ENCODE measurements at regions not wholly inside any gene's neighbourhood (a gene's known extent, or its start where the extent isn't known, plus 50 kb on each side); places are given as distances from the start of the nearest gene placed in this dataset.

DNA sequence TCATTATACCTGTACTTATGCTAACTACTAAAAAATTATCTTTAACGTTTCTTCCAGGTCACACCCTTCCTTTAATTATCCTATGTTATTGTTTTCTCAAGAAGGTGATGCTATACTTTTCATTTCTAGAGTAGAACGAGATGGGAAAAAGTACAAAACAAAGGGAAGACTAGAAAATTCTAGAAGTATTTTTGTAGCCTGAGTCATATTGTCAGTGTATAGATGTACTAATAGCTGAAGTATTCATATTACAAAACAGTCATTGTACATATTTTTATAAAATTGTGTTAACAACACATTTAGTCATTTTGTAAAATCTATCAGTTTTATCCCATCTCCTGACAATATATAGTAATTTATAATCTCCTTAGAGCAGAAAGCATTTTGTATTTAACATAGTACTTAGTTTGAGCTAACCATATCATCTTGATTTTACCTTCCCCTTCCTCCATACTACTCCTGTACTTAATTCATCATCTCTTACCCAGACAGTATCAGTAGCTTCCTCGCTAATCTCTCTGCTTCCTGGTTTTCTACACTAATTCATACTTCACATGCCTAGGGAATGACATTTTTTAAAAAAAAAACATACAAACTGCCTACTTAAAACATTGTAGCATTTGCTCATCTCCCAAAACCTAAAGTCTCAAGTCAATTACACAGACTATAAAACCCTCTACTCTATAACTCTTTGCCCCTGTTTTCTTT is 920.9 kb downstream of the RPS29 start:
- CTCF ChIA-PET = interaction anchor here (0.6 kb wide), 1 partner anchor 273 kb away, joined by 3 read pairs; no protein-coding TSS in a partner anchor
- POLR2A ChIA-PET (ENCODE audit: low non-redundant PET) = no interaction called here
- no peak overlapping the region for H3K27ac ChIP-seq
- TF ChIP-seq, protein P1, sequence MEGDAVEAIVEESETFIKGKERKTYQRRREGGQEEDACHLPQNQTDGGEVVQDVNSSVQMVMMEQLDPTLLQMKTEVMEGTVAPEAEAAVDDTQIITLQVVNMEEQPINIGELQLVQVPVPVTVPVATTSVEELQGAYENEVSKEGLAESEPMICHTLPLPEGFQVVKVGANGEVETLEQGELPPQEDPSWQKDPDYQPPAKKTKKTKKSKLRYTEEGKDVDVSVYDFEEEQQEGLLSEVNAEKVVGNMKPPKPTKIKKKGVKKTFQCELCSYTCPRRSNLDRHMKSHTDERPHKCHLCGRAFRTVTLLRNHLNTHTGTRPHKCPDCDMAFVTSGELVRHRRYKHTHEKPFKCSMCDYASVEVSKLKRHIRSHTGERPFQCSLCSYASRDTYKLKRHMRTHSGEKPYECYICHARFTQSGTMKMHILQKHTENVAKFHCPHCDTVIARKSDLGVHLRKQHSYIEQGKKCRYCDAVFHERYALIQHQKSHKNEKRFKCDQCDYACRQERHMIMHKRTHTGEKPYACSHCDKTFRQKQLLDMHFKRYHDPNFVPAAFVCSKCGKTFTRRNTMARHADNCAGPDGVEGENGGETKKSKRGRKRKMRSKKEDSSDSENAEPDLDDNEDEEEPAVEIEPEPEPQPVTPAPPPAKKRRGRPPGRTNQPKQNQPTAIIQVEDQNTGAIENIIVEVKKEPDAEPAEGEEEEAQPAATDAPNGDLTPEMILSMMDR (conservative IDR thresholded peaks at IDR 0.05; ENCODE audit: low read depth) = no peak
- no peak for DNase-seq (ENCODE audit: low spot score)

DNA sequence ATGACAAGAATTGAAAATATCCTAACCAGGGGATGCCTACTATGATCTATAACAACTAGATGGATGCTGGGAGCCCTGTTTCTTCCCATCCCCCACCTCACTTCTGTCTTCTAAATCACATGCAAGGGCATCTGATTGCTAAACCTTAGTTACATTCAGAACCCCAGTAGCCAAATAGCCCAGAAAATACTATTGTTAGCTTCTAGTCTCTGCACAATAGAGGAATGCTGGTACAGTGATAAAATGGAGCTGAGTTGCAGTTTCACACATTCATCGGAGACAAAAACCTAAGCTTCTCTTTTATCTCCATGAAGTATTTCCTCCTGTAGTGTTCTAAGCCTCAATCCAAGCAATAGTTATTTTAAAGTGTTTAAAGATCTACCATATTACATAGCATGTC is 942.9 kb downstream of the RPS29 start:
- DNase-seq (ENCODE audit: low spot score) = no peak
- TF ChIP-seq, protein P1 (conservative IDR thresholded peaks at IDR 0.05; ENCODE audit: low read depth) = no peak
- no peak overlapping the region for H3K27ac ChIP-seq
- CTCF ChIA-PET = interaction anchor here (0.5 to 0.6 kb wide), 3 partner anchors 18 to 770 kb away, joined by 3 to 4 read pairs (median 3); no protein-coding TSS in a partner anchor
- POLR2A ChIA-PET (ENCODE audit: low non-redundant PET) = no interaction called here

DNA sequence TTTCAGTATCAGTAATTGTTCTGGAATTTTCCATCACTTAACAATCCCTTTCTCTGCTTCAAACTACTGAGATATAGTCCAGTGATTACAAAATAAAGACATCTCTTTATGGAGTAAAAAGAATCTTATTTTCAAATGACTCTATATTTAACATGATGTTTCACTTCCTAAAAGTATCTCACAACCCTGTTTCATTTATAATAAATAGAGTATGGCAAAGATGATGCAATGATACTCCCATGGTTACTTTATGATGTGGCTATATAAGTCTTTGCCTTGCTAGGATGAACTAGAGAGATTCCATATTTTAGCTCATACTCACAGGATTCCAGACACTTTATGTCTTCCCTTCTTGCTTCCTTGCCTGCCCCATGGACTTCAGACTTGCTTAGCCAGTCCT is 953.5 kb upstream of the MDGA2 start:
- CTCF ChIA-PET = no interaction called here
- DNase-seq (ENCODE audit: low spot score) = no peak

DNA sequence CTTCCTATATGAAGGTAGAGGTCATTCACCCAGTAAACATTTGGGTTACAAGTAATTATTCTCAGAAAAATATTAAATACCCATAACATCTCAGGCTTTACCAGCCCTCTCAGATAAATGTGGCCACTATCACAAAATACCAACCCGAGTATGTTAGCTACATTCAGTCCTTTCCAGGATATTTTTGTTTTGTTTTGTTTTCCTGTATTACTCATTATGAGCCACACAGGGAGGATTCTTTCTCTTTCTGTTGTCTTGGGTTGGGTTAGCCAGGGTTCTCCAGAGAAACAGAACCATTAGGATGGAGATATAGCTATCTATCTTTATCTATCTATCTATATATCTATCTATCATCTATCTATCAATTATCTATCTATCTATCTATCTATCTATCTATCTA is 947.6 kb upstream of the MDGA2 start:
- ChIA-PET POLR2A (ENCODE audit: low non-redundant PET) (no interaction called here), CTCF (no interaction called here)
- TF ChIP-seq, protein P1 (conservative IDR thresholded peaks at IDR 0.05; ENCODE audit: low read depth) = no peak
- no peak overlapping the region for H3K27ac ChIP-seq
- DNase-seq (ENCODE audit: low spot score) = no peak

More for the DNA sequence above, 953.5 kb upstream of the MDGA2 start:
- TF ChIP-seq, protein P1 (conservative IDR thresholded peaks at IDR 0.05; ENCODE audit: low read depth) = no peak
- POLR2A ChIA-PET (ENCODE audit: low non-redundant PET) = no interaction called here
- no peak overlapping the region for H3K27ac ChIP-seq

DNA sequence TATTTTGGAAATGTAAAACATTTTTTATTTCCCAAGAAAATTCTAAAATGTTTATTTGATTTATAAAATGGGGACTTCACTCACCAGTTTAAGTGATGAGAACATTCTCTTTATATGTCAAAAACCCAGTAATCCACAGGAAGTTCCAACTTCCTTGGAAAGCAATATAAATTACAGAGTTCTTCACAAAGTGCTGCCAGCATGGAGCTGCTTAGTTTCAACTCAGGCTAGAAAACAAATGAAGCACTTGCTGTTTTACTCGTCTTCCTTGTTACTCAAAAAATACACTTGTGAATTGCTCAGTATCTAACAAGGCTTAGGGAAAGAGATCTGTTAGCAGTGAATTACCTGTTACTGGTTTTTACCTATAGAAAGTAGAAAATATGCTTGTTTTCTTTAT is 942.7 kb upstream of the MDGA2 start:
- ChIA-PET CTCF (no interaction called here), POLR2A (ENCODE audit: low non-redundant PET) (no interaction called here)
- TF ChIP-seq, protein P1 (conservative IDR thresholded peaks at IDR 0.05; ENCODE audit: low read depth) = no peak
- no peak for DNase-seq (ENCODE audit: low spot score)
- H3K27ac ChIP-seq = no peak overlapping the region

DNA sequence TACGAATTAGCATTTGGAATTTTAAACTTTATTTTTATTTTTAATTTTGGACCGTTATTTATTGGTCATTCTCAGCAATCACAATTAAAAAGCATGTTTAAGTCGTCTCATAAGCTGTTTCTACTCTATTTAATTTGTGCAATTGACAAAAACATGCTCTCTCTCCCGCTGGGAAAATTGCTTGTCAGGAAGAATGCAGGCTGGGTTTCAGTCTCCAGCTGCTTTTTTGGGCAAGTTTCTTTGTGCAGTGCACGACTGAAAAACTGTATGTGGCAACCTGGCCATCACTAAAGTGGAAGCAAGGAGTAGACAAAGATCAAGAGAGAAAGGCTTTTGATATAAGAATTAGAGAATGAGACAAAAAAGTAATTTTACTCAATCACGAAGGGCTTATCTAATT is 941.5 kb upstream of the MDGA2 start:
- POLR2A ChIA-PET (ENCODE audit: low non-redundant PET) = no interaction called here
- no peak for DNase-seq (ENCODE audit: low spot score)
- no peak overlapping the region for H3K27ac ChIP-seq
- CTCF ChIA-PET = no interaction called here
- TF ChIP-seq, protein P1 (conservative IDR thresholded peaks at IDR 0.05; ENCODE audit: low read depth) = no peak
